DND-41 (cell line): ENCODE measurements at regions not wholly inside any gene's neighbourhood (a gene's known extent, or its start where the extent isn't known, plus 50 kb on each side); places are given as distances from the start of the nearest gene placed in this dataset.

Experiments used
- CTCF ChIP-seq: IDR thresholded peaks from 2 replicates; pipeline ENCODE4 v1.5.1; 2012; ENCODE audit warnings: borderline replicate concordance, low read length, moderate library complexity, mild to moderate bottlenecking; ENCODE audit not compliant: poor library complexity, severe bottlenecking; ENCODE audit errors: extremely low read depth
- EZH2 ChIP-seq: IDR thresholded peaks from 3 replicates; pipeline ENCODE4 v1.6.1; 2012; ENCODE audit warnings: borderline replicate concordance, low read depth, mild to moderate bottlenecking, moderate library complexity, low read length, inconsistent platforms; ENCODE audit not compliant: severe bottlenecking

- TF ChIP-seq CTCF (no peak), EZH2 (no peak)
Observed at GRCh38 chr14:98379830-98380229, 892.2 kb downstream of the BCL11B start.
